Loucy (cell line): ENCODE measurements at regions not wholly inside any gene's neighbourhood (a gene's known extent, or its start where the extent isn't known, plus 50 kb on each side); places are given as distances from the start of the nearest gene placed in this dataset.

Experiments
- EZH2phosphoT487 ChIP-seq: fragments of 200-600 bp; IDR thresholded peaks from 2 replicates; pipeline ENCODE4 v1.6.1; 2018; ENCODE audit warnings: antibody characterized with exemption, mild to moderate bottlenecking, moderate library complexity, borderline replicate concordance
- TF ChIP-seq, protein P1 (sequence below): fragments of 200-600 bp; sonication (generic); conservative IDR thresholded peaks from 2 replicates; pipeline ENCODE4 v1.5.1; 2014; ENCODE audit warnings: mild to moderate bottlenecking, antibody characterized with exemption, low read length

DNA sequence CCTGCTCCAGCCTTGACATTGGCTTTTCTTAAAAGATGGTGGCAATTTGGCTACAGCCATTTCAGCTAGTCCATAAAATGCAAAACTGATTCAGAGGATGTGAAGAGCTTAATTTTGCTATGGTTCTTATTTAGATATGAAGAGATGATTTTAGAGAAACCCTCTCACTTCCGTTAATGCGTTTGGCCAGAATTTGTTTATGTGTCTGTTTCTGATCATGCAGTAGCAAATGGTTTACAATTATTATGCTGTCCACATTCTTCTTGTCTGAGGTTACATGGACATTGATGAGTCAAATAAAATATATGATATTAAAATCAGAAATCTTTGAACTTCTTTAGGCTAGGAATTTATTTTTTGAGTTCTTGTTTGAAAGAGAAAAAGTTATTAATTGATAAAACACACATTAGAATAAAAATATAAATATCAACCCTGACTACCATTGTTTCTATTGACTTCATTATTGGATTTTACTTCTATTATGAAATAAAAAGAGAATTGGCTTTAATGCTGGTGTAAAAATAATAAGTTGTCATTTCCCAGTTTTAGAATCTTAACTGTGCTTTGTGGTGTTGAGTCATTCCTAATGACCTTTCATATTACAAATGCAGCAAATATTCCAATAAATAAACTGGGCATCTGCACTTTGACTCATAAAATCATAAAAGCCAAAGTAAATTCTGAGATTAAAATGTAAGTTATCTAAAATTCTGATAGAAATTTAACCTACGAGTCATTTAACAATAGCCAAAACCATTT lies 1286.0 kb upstream of the GJE1 start:
- TF ChIP-seq, protein P1, sequence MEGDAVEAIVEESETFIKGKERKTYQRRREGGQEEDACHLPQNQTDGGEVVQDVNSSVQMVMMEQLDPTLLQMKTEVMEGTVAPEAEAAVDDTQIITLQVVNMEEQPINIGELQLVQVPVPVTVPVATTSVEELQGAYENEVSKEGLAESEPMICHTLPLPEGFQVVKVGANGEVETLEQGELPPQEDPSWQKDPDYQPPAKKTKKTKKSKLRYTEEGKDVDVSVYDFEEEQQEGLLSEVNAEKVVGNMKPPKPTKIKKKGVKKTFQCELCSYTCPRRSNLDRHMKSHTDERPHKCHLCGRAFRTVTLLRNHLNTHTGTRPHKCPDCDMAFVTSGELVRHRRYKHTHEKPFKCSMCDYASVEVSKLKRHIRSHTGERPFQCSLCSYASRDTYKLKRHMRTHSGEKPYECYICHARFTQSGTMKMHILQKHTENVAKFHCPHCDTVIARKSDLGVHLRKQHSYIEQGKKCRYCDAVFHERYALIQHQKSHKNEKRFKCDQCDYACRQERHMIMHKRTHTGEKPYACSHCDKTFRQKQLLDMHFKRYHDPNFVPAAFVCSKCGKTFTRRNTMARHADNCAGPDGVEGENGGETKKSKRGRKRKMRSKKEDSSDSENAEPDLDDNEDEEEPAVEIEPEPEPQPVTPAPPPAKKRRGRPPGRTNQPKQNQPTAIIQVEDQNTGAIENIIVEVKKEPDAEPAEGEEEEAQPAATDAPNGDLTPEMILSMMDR = no peak
- TF ChIP-seq EZH2phosphoT487 = no peak
